GM23338 (cell line): ENCODE measurements at regions not wholly inside any gene's neighbourhood (a gene's known extent, or its start where the extent isn't known, plus 50 kb on each side); places are given as distances from the start of the nearest gene placed in this dataset.

ENCODE experiments used
- ATAC-seq: fragments of 200-7000 bp; cut with Tn5 transposase; 3 replicates; pipeline ENCODE4 v1.9.1; 2020
- DNase-seq: peaks from one replicate; pipeline ENCODE4 v3.0.0-alpha.2; 2015; ENCODE audit warnings: low spot score
- H2AFZ ChIP-seq: fragments of 200-600 bp; sonication (generic); 2 replicates; pipeline ENCODE4 v1.8.0; 2016; ENCODE audit warnings: antibody characterized with exemption, mild to moderate bottlenecking, moderate library complexity
- H3F3A ChIP-seq: fragments of 200-600 bp; sonication (generic); replicated peaks from 2 replicates; pipeline ENCODE4 v1.8.0; 2017; ENCODE audit warnings: antibody characterized with exemption, mixed run types, low read depth
- H3K27ac ChIP-seq: fragments of 200-600 bp; sonication (generic); 2 replicates; pipeline ENCODE4 v1.6.1; 2016; ENCODE audit warnings: low read depth
- H3K27me3 ChIP-seq: fragments of 200-600 bp; sonication (generic); 2 replicates; pipeline ENCODE4 v1.8.0; 2016; ENCODE audit warnings: mild to moderate bottlenecking, mixed run types, moderate library complexity; ENCODE audit not compliant: insufficient read depth
- H3K36me3 ChIP-seq: fragments of 200-600 bp; sonication (generic); 2 replicates; pipeline ENCODE4 v1.8.0; 2016; ENCODE audit warnings: mild to moderate bottlenecking; ENCODE audit not compliant: insufficient read depth
- H3K4me1 ChIP-seq: fragments of 200-600 bp; sonication (generic); 2 replicates; pipeline ENCODE4 v1.8.0; 2016; ENCODE audit warnings: mild to moderate bottlenecking, moderate library complexity; ENCODE audit not compliant: insufficient read depth
- H3K4me2 ChIP-seq: fragments of 200-600 bp; sonication (generic); 2 replicates; pipeline ENCODE4 v1.7.1; 2017; ENCODE audit warnings: mixed run types
- H3K4me3 ChIP-seq: fragments of 200-600 bp; sonication (generic); 2 replicates; pipeline ENCODE4 v1.6.1; 2016; ENCODE audit warnings: mixed run types
- H3K79me2 ChIP-seq: fragments of 200-600 bp; sonication (generic); replicated peaks from 2 replicates; pipeline ENCODE4 v1.8.0; 2017; ENCODE audit warnings: mild to moderate bottlenecking; ENCODE audit not compliant: insufficient read depth
- H3K9me2 ChIP-seq: fragments of 200-600 bp; sonication (generic); 2 replicates; pipeline ENCODE4 v1.8.0; 2017; ENCODE audit not compliant: insufficient read depth
- H4K20me1 ChIP-seq: fragments of 200-600 bp; sonication (generic); replicated peaks from 2 replicates; pipeline ENCODE4 v1.8.0; 2017; ENCODE audit warnings: mild to moderate bottlenecking; ENCODE audit not compliant: insufficient read depth
- H3K27ac Mint-ChIP-seq: 2 replicates; pipeline ENCODE4 v1.8.0; 2020; ENCODE audit warnings: inconsistent platforms, mild to moderate bottlenecking, moderate library complexity, mixed read lengths
- H3K27me3 Mint-ChIP-seq: 3 replicates; pipeline ENCODE4 v1.8.0; 2022; ENCODE audit warnings: low read depth, mild to moderate bottlenecking, moderate library complexity, mixed read lengths, inconsistent platforms; ENCODE audit not compliant: insufficient read depth, poor library complexity
- H3K36me3 Mint-ChIP-seq: 3 replicates; pipeline ENCODE4 v1.8.0; 2021; ENCODE audit warnings: low read depth, mild to moderate bottlenecking, inconsistent platforms, moderate library complexity, mixed read lengths
- H3K4me1 Mint-ChIP-seq: 3 replicates; pipeline ENCODE4 v1.8.0; 2020; ENCODE audit warnings: mild to moderate bottlenecking, inconsistent platforms, mixed read lengths
- H3K4me3 Mint-ChIP-seq: 3 replicates; pipeline ENCODE4 v1.8.0; 2021; ENCODE audit warnings: moderate library complexity, mild to moderate bottlenecking, inconsistent platforms, mixed read lengths
- H3K9me3 Mint-ChIP-seq: 3 replicates; pipeline ENCODE4 v1.8.0; 2020; ENCODE audit warnings: moderate library complexity, mild to moderate bottlenecking, inconsistent platforms, mixed read lengths
- CREB1 ChIP-seq: fragments of 250-450 bp; sonication (Bioruptor Pico); IDR thresholded peaks from 2 replicates; pipeline ENCODE4 v1.5.0; 2020; ENCODE audit warnings: low read depth, mild to moderate bottlenecking, moderate library complexity
- ETS1 ChIP-seq: IDR thresholded peaks from 2 replicates; pipeline ENCODE4 v1.6.1; 2016; ENCODE audit warnings: antibody characterized with exemption
- EZH2 ChIP-seq: fragments of 200-600 bp; sonication (generic); IDR thresholded peaks from one replicate; pipeline ENCODE4 v1.8.0; 2017; ENCODE audit warnings: antibody characterized with exemption, mild to moderate bottlenecking, low read depth; ENCODE audit not compliant: unreplicated experiment
- JUNB ChIP-seq: IDR thresholded peaks from one replicate; pipeline ENCODE4 v1.6.1; 2016; ENCODE audit warnings: antibody characterized with exemption; ENCODE audit not compliant: unreplicated experiment
- NANOG ChIP-seq: IDR thresholded peaks from 2 replicates; pipeline ENCODE4 v1.6.1; 2016; ENCODE audit warnings: antibody characterized with exemption, borderline replicate concordance
- POLR2AphosphoS5 ChIP-seq: IDR thresholded peaks from 2 replicates; pipeline ENCODE4 v1.6.1; 2016; ENCODE audit warnings: antibody characterized with exemption, low read depth
- ZNF114 ChIP-seq: fragments of 250-450 bp; sonication (Bioruptor Pico); IDR thresholded peaks from 2 replicates; pipeline ENCODE4 v1.5.0; 2020; ENCODE audit warnings: mild to moderate bottlenecking, moderate library complexity
- ZNF331 ChIP-seq: fragments of 250-450 bp; sonication (Bioruptor Pico); IDR thresholded peaks from 2 replicates; pipeline ENCODE4 v1.5.0; 2020; ENCODE audit warnings: low read depth, mild to moderate bottlenecking, moderate library complexity
- ZNF462 ChIP-seq: fragments of 250-450 bp; sonication (Bioruptor Pico); IDR thresholded peaks from 2 replicates; pipeline ENCODE4 v1.5.0; 2020; ENCODE audit warnings: mild to moderate bottlenecking, moderate library complexity
- TF ChIP-seq, protein P1 (sequence below), 2 experiments: fragments of 200-600 bp in 1 of 2; sonication (generic) in 1 of 2; conservative IDR thresholded peaks; 2 replicates each; pipeline versions ENCODE4 v1.5.1 to v1.6.1; 2016 to 2017; ENCODE audit warnings: antibody characterized with exemption in 2 of 2, low read depth in 2 of 2, mild to moderate bottlenecking in 2 of 2, moderate library complexity in 1 of 2

GRCh38 chr15:47206358-47206978 lies 510.8 kb upstream of the SEMA6D start:
- Histone ChIP-seq H4K20me1 (no peaks in the 10 kb centered on the region), H3K27ac (peak overlapping the region; percentile 65; the same call in 1 of the 2 replicates), H3K4me1 (peaks cover 41% of the 10 kb centered on the region), H3F3A (no peaks in the 10 kb centered on the region), H3K4me3 (no peak overlapping the region), H3K27me3 (no peaks in the 10 kb centered on the region), H3K4me2 (0 out of 2 replicates have a peak overlapping the region, but pooled peaks have one; percentile 9), H2AFZ (no peak overlapping the region), H3K9me2 (peaks cover 6% of the 10 kb centered on the region; the same call in 1 of the 2 replicates), H3K79me2 (no peaks in the 10 kb centered on the region), H3K36me3 (no peaks in the 10 kb centered on the region)
- peaks cover 56% of the 10 kb centered on the region for H3K4me1 Mint-ChIP-seq
- DNase-seq (peak; percentile 41), ATAC-seq (peak; percentile 81)
- H3K9me3 Mint-ChIP-seq = no peaks in the 10 kb centered on the region
- peaks cover 2% of the 10 kb centered on the region for H3K27me3 Mint-ChIP-seq
- TF ChIP-seq ZNF114 (CRISPR knock-in tag) = no peak
- TF ChIP-seq ZNF462 (CRISPR knock-in tag) = 0 out of 2 replicates have a peak, but pooled peaks have one; percentile 2
- no peak overlapping the region for H3K4me3 Mint-ChIP-seq
- H3K27ac Mint-ChIP-seq = peak overlapping the region; percentile 84
- peaks cover 4% of the 10 kb centered on the region; the same call in 2 of the 3 replicates for H3K36me3 Mint-ChIP-seq

DNA sequence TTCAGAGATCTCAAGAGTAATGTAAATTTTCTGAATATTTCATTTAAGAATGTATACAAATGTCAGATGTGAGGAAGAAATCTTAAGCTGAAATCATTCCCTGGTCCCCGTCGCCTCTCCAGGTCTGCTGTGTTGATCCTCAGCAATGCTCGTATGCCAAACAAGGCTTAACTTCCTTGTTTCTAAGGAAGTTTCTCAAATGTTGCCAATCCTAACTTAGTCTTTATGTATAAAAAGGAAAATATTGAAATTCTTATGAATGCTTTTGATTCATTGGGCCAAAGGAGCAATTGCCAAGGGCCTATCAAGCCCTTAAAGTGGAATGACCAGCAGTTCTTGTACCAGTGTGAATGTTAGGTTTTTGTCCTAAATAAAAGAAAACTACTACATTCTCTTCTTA lies 507.7 kb upstream of the SEMA6D start:
- Mint-ChIP-seq H3K36me3 (no peaks in the 10 kb centered on the region), H3K9me3 (no peaks in the 10 kb centered on the region), H3K27ac (no peak overlapping the region), H3K4me3 (no peak overlapping the region), H3K4me1 (peaks cover 50% of the 10 kb centered on the region), H3K27me3 (peaks cover 2% of the 10 kb centered on the region)
- Histone ChIP-seq H3K79me2 (no peaks in the 10 kb centered on the region), H3K4me1 (peaks cover 31% of the 10 kb centered on the region), H3K27me3 (no peaks in the 10 kb centered on the region), H3K4me3 (no peak overlapping the region), H3K9me2 (no peaks in the 10 kb centered on the region), H2AFZ (no peak overlapping the region), H3K36me3 (no peaks in the 10 kb centered on the region), H3K4me2 (no peak overlapping the region), H4K20me1 (no peaks in the 10 kb centered on the region), H3F3A (no peaks in the 10 kb centered on the region), H3K27ac (no peak overlapping the region)
- ATAC-seq (no peak), DNase-seq (no peak)
- TF ChIP-seq POLR2AphosphoS5 (no peak), CREB1 (CRISPR knock-in tag) (no peak), JUNB (no peak), ZNF331 (CRISPR knock-in tag) (no peak), NANOG (no peak), EZH2 (no peak), ETS1 (no peak), ZNF114 (CRISPR knock-in tag) (no peak)
- TF ChIP-seq, protein P1, sequence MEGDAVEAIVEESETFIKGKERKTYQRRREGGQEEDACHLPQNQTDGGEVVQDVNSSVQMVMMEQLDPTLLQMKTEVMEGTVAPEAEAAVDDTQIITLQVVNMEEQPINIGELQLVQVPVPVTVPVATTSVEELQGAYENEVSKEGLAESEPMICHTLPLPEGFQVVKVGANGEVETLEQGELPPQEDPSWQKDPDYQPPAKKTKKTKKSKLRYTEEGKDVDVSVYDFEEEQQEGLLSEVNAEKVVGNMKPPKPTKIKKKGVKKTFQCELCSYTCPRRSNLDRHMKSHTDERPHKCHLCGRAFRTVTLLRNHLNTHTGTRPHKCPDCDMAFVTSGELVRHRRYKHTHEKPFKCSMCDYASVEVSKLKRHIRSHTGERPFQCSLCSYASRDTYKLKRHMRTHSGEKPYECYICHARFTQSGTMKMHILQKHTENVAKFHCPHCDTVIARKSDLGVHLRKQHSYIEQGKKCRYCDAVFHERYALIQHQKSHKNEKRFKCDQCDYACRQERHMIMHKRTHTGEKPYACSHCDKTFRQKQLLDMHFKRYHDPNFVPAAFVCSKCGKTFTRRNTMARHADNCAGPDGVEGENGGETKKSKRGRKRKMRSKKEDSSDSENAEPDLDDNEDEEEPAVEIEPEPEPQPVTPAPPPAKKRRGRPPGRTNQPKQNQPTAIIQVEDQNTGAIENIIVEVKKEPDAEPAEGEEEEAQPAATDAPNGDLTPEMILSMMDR (conservative IDR thresholded peaks at IDR 0.05; ENCODE audit: low read depth in 2 of 2) = no peak
